Upper lobe of left lung (tissue), 6 donors: ENCODE measurements at regions not wholly inside any gene's neighbourhood (a gene's known extent, or its start where the extent isn't known, plus 50 kb on each side); places are given as distances from the start of the nearest gene placed in this dataset.

Experiments
- ATAC-seq, 2 donors: fragments of 200-7000 bp; cut with Tn5 transposase; one replicate each; pipeline ENCODE4 v1.9.1; 2022; ENCODE audit warnings: mild to moderate bottlenecking in 2 of 2, moderate library complexity in 2 of 2; ENCODE audit not compliant: low FRiP score in 2 of 2
- DNase-seq, 2 donors: peaks; one replicate each; pipeline ENCODE4 v3.0.0-alpha.2; 2019 to 2020
- H3K27ac ChIP-seq, 4 donors: fragments of 200-600 bp; sonication (generic); one replicate each; pipeline ENCODE4 v1.5.1; 2016 to 2019
- H3K27me3 ChIP-seq, 4 donors: fragments of 200-600 bp; sonication (generic); one replicate each; pipeline ENCODE4 v1.5.1; 2017 to 2019
- H3K36me3 ChIP-seq, 4 donors: fragments of 200-600 bp; sonication (generic); one replicate each; pipeline ENCODE4 v1.5.1; 2016 to 2019
- H3K4me1 ChIP-seq, 4 donors: fragments of 200-600 bp; sonication (generic); one replicate each; pipeline ENCODE4 v1.5.1; 2018 to 2019
- H3K4me3 ChIP-seq, 4 donors: fragments of 200-600 bp; sonication (generic); one replicate each; pipeline ENCODE4 v1.5.1; 2017 to 2019; ENCODE audit warnings: mild to moderate bottlenecking in 2 of 4, moderate library complexity in 1 of 4
- H3K9me3 ChIP-seq, 4 donors: fragments of 200-600 bp; sonication (generic); one replicate each; pipeline ENCODE4 v1.5.1; 2018 to 2019
- EP300 ChIP-seq, 4 donors: sonication (generic); formaldehyde crosslinking; IDR thresholded peaks; one replicate each; pipeline ENCODE4 v1.5.1; 2017; ENCODE audit warnings: antibody characterized with exemption in 4 of 4, control low read depth in 2 of 4
- POLR2A ChIP-seq, 4 donors: fragments of 450-650 bp; IDR thresholded peaks; one replicate each; pipeline ENCODE4 v1.5.1; 2016 to 2017; ENCODE audit warnings: antibody characterized with exemption in 4 of 4, mild to moderate bottlenecking in 2 of 4
- POLR2AphosphoS5 ChIP-seq, 2 donors: sonication (generic); formaldehyde crosslinking; IDR thresholded peaks; one replicate each; pipeline ENCODE4 v1.5.1; 2017; ENCODE audit warnings: antibody characterized with exemption in 2 of 2
- WGBS, 2 donors: methylation state at CpG; one replicate each; pipeline ENCODE4 v1.1.5; 2017 to 2018; 5-methylcytosine and 5-hydroxymethylcytosine counted together
- TF ChIP-seq, protein P1 (sequence below), 6 experiments: fragments of 450-650 bp in 4 of 6; fragments of 200-600 bp in 2 of 6; sonication (generic) in 2 of 6; IDR thresholded peaks; one replicate each; pipeline ENCODE4 v1.5.1; 2016 to 2019; ENCODE audit warnings: antibody characterized with exemption in 6 of 6
- donor health status: DM: no; HTN: no; CAD: no; lungs with moderate emphysema.
- donor health status: DM: no; HTN: yes; CAD: no; lungs with severe emphysema.

DNA sequence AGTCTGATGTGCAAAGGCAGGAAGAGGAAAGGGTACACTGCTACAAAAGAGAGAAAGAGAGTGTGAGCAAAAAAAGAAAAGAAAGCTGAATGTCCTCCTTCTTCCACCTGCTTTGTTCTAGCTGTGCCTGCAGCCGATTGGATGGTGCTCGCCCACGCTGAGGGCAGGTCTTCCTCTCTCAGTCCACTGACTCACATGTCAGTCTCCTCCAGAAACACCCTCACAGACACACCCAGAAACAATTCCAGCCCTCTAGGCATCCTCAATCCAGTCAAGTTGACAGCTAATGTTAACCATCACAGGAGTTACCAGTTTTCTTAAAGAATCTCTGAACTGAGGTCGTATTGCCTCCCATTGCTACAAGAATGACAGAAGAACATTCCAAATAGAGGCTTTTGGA is 411.9 kb upstream of the SASH1 start:
- no peak for ATAC-seq
- Histone ChIP-seq H3K4me1 (no peaks in the 10 kb centered on the region), H3K36me3 (no peaks in the 10 kb centered on the region), H3K4me3 (no peak overlapping the region), H3K27ac (no peak overlapping the region), H3K27me3 (no peaks in the 10 kb centered on the region), H3K9me3 (peaks cover 0 to 9% (median 2%) of the 10 kb centered on the region in 4 donors)
- 87 to 88% methylated on average over 4 of the region's 4 CpGs for WGBS, 2 donors
- DNase-seq, result no peak
- TF ChIP-seq EP300 (IDR thresholded peaks at IDR 0.05) (no peak), POLR2AphosphoS5 (IDR thresholded peaks at IDR 0.05) (no peak), POLR2A (IDR thresholded peaks at IDR 0.05) (no peak)
- TF ChIP-seq, protein P1, sequence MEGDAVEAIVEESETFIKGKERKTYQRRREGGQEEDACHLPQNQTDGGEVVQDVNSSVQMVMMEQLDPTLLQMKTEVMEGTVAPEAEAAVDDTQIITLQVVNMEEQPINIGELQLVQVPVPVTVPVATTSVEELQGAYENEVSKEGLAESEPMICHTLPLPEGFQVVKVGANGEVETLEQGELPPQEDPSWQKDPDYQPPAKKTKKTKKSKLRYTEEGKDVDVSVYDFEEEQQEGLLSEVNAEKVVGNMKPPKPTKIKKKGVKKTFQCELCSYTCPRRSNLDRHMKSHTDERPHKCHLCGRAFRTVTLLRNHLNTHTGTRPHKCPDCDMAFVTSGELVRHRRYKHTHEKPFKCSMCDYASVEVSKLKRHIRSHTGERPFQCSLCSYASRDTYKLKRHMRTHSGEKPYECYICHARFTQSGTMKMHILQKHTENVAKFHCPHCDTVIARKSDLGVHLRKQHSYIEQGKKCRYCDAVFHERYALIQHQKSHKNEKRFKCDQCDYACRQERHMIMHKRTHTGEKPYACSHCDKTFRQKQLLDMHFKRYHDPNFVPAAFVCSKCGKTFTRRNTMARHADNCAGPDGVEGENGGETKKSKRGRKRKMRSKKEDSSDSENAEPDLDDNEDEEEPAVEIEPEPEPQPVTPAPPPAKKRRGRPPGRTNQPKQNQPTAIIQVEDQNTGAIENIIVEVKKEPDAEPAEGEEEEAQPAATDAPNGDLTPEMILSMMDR (IDR thresholded peaks at IDR 0.05), result no peak

DNA sequence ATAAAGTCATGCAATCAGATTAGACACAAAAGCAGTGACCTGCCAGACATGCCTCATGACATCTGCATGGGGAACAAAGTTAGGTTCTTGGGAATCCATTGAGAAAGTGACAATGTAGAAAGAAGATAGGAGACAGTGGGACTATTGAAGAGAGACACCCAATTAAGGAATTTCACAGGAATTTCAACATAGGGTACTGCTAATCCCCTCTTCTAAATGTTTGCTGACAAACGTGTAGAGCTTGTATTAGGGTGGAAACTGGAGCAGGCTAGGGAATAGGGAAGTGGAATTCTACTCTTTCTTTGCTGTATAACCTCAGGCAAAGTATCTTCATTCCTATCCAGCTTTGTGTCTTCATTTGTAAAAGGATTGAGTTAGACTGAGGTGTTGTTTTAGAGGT is 409.4 kb upstream of the SASH1 start:
- TF ChIP-seq, protein P1 (IDR thresholded peaks at IDR 0.05), result no peak
- TF ChIP-seq POLR2AphosphoS5 (IDR thresholded peaks at IDR 0.05) (no peak), POLR2A (IDR thresholded peaks at IDR 0.05) (no peak), EP300 (IDR thresholded peaks at IDR 0.05) (no peak)
- ATAC-seq (no peak), DNase-seq (no peak)
- no peak overlapping the region for H3K4me3 ChIP-seq
- H3K27ac ChIP-seq, result no peak overlapping the region
- H3K4me1 ChIP-seq, result no peaks in the 10 kb centered on the region
- H3K36me3 ChIP-seq, result no peaks in the 10 kb centered on the region
- WGBS, 2 donors, result 38 to 42% methylated on average over 1 of the region's 1 CpG
- peaks cover 0 to 4% (median 0%) of the 10 kb centered on the region in 4 donors for H3K9me3 ChIP-seq
- no peaks in the 10 kb centered on the region for H3K27me3 ChIP-seq

DNA sequence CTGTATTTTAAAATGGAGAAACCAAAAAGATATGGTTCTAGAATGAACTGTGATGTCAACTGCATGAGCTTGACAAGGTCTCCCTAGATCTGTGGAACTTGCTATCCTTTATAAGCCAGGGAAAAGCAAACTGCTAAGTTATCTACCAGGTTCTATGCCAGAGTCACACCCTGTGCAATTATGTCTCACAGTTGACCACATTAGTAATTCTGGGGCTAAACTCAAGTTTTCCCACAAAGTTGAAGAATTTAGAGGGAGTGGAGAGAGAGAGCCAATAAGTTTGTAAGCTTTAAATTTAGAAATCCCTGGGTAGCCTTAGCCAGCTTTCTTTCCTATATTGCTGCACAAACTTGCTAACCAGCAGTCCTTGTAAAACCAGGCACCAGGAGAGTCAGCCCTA is 407.0 kb upstream of the SASH1 start:
- no peak for ATAC-seq

DNA sequence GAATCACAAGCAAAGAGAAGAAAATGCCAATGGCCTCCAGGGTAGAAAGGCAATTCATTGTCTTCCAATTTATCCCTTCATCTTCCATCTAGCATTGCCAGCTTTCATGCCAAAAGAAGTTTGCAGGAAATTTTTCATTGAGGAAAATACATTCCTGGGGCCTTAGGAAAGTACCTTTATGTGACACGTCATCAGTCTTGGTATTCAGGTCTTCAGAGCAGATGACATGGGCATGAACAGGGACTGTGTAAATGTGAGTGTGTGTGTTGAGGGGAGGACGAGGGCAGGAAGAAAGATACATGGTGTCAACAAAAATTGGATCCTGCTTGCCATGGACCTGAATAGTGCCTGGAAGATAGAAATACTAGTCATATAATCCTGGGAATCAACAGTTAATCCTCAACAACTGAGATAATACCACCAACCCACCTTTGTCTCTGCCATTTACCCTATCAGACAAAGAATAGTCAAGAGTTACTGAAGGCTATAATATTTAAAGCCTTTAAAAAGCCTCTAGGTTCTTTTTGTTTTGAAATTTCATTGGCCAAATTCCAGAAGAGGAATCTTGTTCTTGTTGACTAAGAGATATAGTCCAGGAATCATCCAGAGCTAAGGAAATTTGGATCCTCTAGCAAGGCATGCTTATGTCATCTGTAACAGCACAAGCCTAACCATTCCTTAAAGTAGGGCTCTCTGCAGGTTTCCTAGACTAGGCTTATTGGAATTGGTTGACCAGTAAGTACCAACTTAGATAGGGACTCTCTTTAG is 405.8 kb upstream of the SASH1 start:
- no peak for ATAC-seq
- TF ChIP-seq POLR2A (IDR thresholded peaks at IDR 0.05), result no peak
- no peak for TF ChIP-seq EP300 (IDR thresholded peaks at IDR 0.05)
- no peak for TF ChIP-seq POLR2AphosphoS5 (IDR thresholded peaks at IDR 0.05)
- TF ChIP-seq, protein P1 (IDR thresholded peaks at IDR 0.05), result no peak
- Histone ChIP-seq H3K4me3 (no peak overlapping the region), H3K27ac (no peak overlapping the region), H3K36me3 (no peaks in the 10 kb centered on the region), H3K9me3 (no peaks in the 10 kb centered on the region), H3K4me1 (no peaks in the 10 kb centered on the region), H3K27me3 (no peaks in the 10 kb centered on the region)
- no peak for DNase-seq
- 90 to 94% methylated on average over 2 of the region's 2 CpGs for WGBS, 2 donors

More for the DNA sequence above, 407.0 kb upstream of the SASH1 start:
- Histone ChIP-seq H3K27me3 (no peaks in the 10 kb centered on the region), H3K4me3 (no peak overlapping the region), H3K27ac (no peak overlapping the region), H3K9me3 (no peaks in the 10 kb centered on the region), H3K4me1 (no peaks in the 10 kb centered on the region), H3K36me3 (no peaks in the 10 kb centered on the region)
- TF ChIP-seq POLR2AphosphoS5 (IDR thresholded peaks at IDR 0.05) (no peak), POLR2A (IDR thresholded peaks at IDR 0.05) (no peak), EP300 (IDR thresholded peaks at IDR 0.05) (no peak)
- TF ChIP-seq, protein P1 (IDR thresholded peaks at IDR 0.05), result no peak
- no peak for DNase-seq

DNA sequence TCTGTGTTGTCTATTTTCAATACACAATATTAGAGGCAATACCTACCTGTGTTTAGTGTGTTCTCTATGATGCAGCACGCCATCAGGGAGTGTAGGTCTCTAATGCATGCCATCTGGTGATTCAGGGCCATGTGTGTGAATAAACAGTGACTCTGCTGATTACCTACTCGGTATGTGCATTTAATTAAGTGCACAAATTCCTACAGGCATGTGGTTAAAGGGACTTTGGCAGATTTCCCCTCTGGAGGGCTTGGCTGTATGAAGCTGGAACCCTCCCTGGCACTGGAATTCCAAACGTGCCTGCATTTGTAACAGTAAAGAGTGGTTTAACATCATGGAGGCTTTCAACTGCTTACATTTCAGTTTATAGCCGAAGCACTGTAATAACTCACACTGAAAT is 401.5 kb upstream of the SASH1 start:
- H3K27ac ChIP-seq, result no peak overlapping the region
- no peaks in the 10 kb centered on the region for H3K4me1 ChIP-seq
- no peaks in the 10 kb centered on the region for H3K36me3 ChIP-seq
- no peaks in the 10 kb centered on the region for H3K27me3 ChIP-seq
- no peak for ATAC-seq
- no peak for DNase-seq
- no peak overlapping the region for H3K4me3 ChIP-seq
- H3K9me3 ChIP-seq, result no peaks in the 10 kb centered on the region
- TF ChIP-seq, protein P1 (IDR thresholded peaks at IDR 0.05), result no peak
- TF ChIP-seq POLR2AphosphoS5 (IDR thresholded peaks at IDR 0.05) (no peak), EP300 (IDR thresholded peaks at IDR 0.05) (no peak), POLR2A (IDR thresholded peaks at IDR 0.05) (no peak)
- 47 to 53% methylated on average over 4 of the region's 4 CpGs for WGBS, 2 donors
